OCI-LY7 (cell line): ENCODE measurements at regions not wholly inside any gene's neighbourhood (a gene's known extent, or its start where the extent isn't known, plus 50 kb on each side); places are given as distances from the start of the nearest gene placed in this dataset.

Experiments
- BruUV-seq: library from RNA; stranded (reverse); fragments of 400-500 nt; replicated peaks from 2 replicates; lab custom pipeline; 2021; lab: Mats Ljungman, UMichigan
- CTCF ChIA-PET: fragments of 300-600 bp; sonication (Branson Sonifier 250); formaldehyde crosslinking; loops from one replicate; lab custom pipeline; 2022; ENCODE audit warnings: antibody characterized with exemption; ENCODE audit not compliant: unreplicated experiment; lab: Charles Lee
- POLR2A ChIA-PET: fragments of 300-600 bp; sonication (Branson Sonifier 250); formaldehyde crosslinking; loops from one replicate; lab custom pipeline; 2022; ENCODE audit warnings: antibody characterized with exemption; lab: Charles Lee
- DNase-seq: peaks from one replicate; pipeline ENCODE4 v3.0.0-alpha.2; 2015; ENCODE audit warnings: low spot score
- H2AFZ ChIP-seq: fragments of 200-600 bp; sonication (generic), shearing (Covaris generic); 2 replicates; pipeline ENCODE4 v1.6.1; 2014; ENCODE audit warnings: mild to moderate bottlenecking, antibody characterized with exemption, low read length, moderate library complexity
- H3K27ac ChIP-seq: fragments of 200-600 bp; sonication (generic); 2 replicates; pipeline ENCODE4 v1.5.1; 2014; ENCODE audit warnings: mixed run types, low read depth, mild to moderate bottlenecking, moderate library complexity, low read length, inconsistent platforms; ENCODE audit not compliant: poor library complexity, severe bottlenecking
- H3K36me3 ChIP-seq: fragments of 200-600 bp; sonication (generic); 2 replicates; pipeline ENCODE4 v1.6.1; 2014; ENCODE audit warnings: mild to moderate bottlenecking, antibody characterized with exemption, low read length, moderate library complexity, mixed read lengths; ENCODE audit not compliant: insufficient read depth
- H3K4me1 ChIP-seq: fragments of 200-600 bp; sonication (generic); 2 replicates; pipeline ENCODE4 v1.5.1; 2014; ENCODE audit warnings: mild to moderate bottlenecking, low read length; ENCODE audit not compliant: insufficient read depth, poor library complexity, severe bottlenecking
- H3K4me2 ChIP-seq: fragments of 200-600 bp; sonication (generic); 2 replicates; pipeline ENCODE4 v1.6.1; 2014; ENCODE audit warnings: mild to moderate bottlenecking, low read length
- H3K4me3 ChIP-seq: fragments of 200-600 bp; sonication (generic); 2 replicates; pipeline ENCODE4 v1.5.1; 2014; ENCODE audit warnings: mild to moderate bottlenecking, low read depth, low read length; ENCODE audit not compliant: poor library complexity, severe bottlenecking
- H3K79me2 ChIP-seq: fragments of 200-600 bp; sonication (generic); 2 replicates; pipeline ENCODE4 v1.6.1; 2016; ENCODE audit warnings: low read depth, mild to moderate bottlenecking, low read length, moderate library complexity, mixed read lengths; ENCODE audit not compliant: insufficient read depth
- H3K9me2 ChIP-seq: fragments of 200-600 bp; sonication (generic); 2 replicates; pipeline ENCODE4 v1.6.1; 2016; ENCODE audit warnings: mild to moderate bottlenecking, low read length, mixed read lengths; ENCODE audit not compliant: insufficient read depth
- H3K9me3 ChIP-seq: fragments of 200-600 bp; sonication (generic); 2 replicates; pipeline ENCODE4 v1.6.1; 2014; ENCODE audit warnings: mild to moderate bottlenecking, mixed run types, low read length, mixed read lengths
- H4K20me1 ChIP-seq: fragments of 200-600 bp; sonication (generic); 2 replicates; pipeline ENCODE4 v1.6.1; 2014; ENCODE audit warnings: mild to moderate bottlenecking, antibody characterized with exemption, low read length, moderate library complexity, mixed read lengths; ENCODE audit not compliant: insufficient read depth
- EZH2phosphoT487 ChIP-seq: fragments of 200-600 bp; sonication (generic); IDR thresholded peaks from 2 replicates; pipeline ENCODE4 v1.6.1; 2018; ENCODE audit warnings: low read depth, borderline replicate concordance, mild to moderate bottlenecking, mixed run types, antibody characterized with exemption, low read length, moderate library complexity, mixed read lengths
- intact Hi-C: fragments of 100-400 bp; cut with micrococcal nuclease; formaldehyde crosslinking; loops from one replicate; pipeline ENCODE4 v1.10.0; 2022; ENCODE audit not compliant: unreplicated experiment
- TF ChIP-seq, protein P1 (sequence below): fragments of 200-600 bp; sonication (generic); conservative IDR thresholded peaks from 2 replicates; pipeline ENCODE4 v1.5.1; 2014; ENCODE audit warnings: mild to moderate bottlenecking, antibody characterized with exemption, low read length, moderate library complexity, mixed read lengths

DNA sequence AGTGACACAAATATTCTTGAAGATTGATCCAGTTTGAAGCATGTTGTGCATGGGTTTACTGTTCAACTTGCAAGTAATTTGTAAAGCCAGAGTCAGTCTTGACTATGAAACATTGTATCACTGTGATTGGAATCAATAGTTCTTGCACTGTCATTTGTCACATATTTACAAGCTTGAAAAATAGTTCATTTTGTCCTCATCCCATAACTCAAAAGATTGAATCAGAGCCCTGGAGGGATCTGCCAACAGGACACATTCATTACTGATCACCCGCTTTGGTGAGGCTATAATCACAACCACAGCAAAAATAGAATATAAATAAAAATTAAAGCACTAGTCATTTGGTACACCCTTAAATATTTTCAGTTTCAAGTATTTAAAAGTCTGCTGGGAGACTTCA is 368.9 kb downstream of the WDR72 start:
- H3K27ac ChIP-seq, result no peak overlapping the region
- no peaks in the 10 kb centered on the region for H3K9me2 ChIP-seq
- no peaks in the 10 kb centered on the region for H3K79me2 ChIP-seq
- no TSS peak for BruUV-seq
- H3K4me1 ChIP-seq, result no peaks in the 10 kb centered on the region
- H4K20me1 ChIP-seq, result no peaks in the 10 kb centered on the region
- ChIA-PET CTCF (no interaction called here), POLR2A (no interaction called here)
- H3K4me2 ChIP-seq, result no peak overlapping the region
- no peak overlapping the region for H3K4me3 ChIP-seq
- H3K9me3 ChIP-seq, result no peaks in the 10 kb centered on the region
- DNase-seq, result no peak
- no peaks in the 10 kb centered on the region for H3K36me3 ChIP-seq
- TF ChIP-seq EZH2phosphoT487, result no peak
- TF ChIP-seq, protein P1, sequence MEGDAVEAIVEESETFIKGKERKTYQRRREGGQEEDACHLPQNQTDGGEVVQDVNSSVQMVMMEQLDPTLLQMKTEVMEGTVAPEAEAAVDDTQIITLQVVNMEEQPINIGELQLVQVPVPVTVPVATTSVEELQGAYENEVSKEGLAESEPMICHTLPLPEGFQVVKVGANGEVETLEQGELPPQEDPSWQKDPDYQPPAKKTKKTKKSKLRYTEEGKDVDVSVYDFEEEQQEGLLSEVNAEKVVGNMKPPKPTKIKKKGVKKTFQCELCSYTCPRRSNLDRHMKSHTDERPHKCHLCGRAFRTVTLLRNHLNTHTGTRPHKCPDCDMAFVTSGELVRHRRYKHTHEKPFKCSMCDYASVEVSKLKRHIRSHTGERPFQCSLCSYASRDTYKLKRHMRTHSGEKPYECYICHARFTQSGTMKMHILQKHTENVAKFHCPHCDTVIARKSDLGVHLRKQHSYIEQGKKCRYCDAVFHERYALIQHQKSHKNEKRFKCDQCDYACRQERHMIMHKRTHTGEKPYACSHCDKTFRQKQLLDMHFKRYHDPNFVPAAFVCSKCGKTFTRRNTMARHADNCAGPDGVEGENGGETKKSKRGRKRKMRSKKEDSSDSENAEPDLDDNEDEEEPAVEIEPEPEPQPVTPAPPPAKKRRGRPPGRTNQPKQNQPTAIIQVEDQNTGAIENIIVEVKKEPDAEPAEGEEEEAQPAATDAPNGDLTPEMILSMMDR, result no peak
- no peak overlapping the region for H2AFZ ChIP-seq
- intact Hi-C loops, result no loop called here

DNA sequence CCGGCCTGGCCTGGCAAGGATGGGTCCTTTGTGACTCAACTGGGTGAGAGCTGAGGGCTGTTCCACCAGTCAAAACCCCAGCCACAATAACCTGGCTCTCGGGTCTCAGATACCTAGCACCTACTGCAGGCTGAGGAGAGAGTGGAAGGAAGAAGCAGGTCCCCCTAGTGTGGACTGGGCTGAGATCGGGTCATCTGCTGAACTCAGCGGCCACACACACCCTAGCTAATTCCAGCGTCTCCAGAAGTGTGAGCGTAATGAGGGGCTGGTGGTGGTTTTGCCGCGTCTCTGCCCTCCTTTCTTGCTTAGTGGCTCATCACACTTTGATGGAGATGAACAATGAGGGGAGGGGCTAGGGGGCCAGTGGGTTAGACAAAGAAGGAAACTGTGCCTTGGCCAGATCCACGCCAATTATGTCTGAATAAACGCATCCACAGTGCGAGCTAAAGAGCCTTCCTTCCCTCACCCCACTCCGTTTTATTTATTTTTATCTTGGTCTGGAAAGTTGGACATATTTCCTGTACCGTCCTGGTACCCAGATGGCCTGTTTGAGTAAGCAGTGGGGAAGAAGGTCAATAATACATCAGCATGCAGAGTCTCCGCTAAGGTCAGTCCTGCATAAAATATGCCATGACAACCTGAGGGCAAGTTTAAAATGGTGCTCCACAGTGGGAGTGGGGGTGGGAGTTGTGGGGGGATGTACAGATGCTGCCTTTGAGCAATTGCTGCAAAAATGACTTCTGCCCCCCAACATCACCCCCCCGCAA is 370.0 kb downstream of the WDR72 start:
- intact Hi-C loops, result no loop called here
- Histone ChIP-seq H2AFZ (no peak overlapping the region), H3K4me1 (no peaks in the 10 kb centered on the region), H3K4me2 (no peak overlapping the region), H3K9me2 (no peaks in the 10 kb centered on the region), H3K36me3 (no peaks in the 10 kb centered on the region), H3K79me2 (no peaks in the 10 kb centered on the region), H3K9me3 (no peaks in the 10 kb centered on the region), H4K20me1 (no peaks in the 10 kb centered on the region), H3K27ac (no peak overlapping the region), H3K4me3 (no peak overlapping the region)
- CTCF ChIA-PET, result no interaction called here
- no TSS peak for BruUV-seq
- no peak for TF ChIP-seq EZH2phosphoT487
- TF ChIP-seq, protein P1, result no peak
- no peak for DNase-seq
- POLR2A ChIA-PET, result no interaction called here

DNA sequence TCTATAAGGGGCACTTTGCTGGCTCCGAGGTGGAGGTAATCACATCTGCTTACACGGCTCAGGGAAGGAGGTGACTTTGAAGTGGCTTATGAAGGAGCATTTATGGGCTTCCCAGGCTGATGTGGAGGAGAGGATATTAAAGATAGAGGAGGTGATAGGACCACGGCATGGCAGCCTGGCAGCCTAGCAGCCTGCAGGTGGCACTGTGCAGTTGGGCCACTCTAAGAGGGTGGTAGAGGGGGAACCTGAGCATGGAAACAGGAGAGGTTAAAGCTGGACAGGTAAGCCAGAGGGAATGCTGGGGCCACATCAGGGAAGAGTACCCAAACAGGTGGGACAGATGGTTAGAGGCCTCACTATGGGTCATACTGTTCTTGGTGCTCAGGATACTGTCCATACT is 375.0 kb downstream of the WDR72 start:
- H3K27ac ChIP-seq, result no peak overlapping the region
- no peaks in the 10 kb centered on the region for H3K9me3 ChIP-seq
- CTCF ChIA-PET, result no interaction called here
- POLR2A ChIA-PET, result no interaction called here
- H4K20me1 ChIP-seq, result no peaks in the 10 kb centered on the region
- no peak overlapping the region for H3K4me3 ChIP-seq
- no peaks in the 10 kb centered on the region for H3K9me2 ChIP-seq
- intact Hi-C loops, result no loop called here
- H2AFZ ChIP-seq, result no peak overlapping the region
- no peaks in the 10 kb centered on the region for H3K79me2 ChIP-seq
- BruUV-seq, result no TSS peak
- TF ChIP-seq EZH2phosphoT487, result no peak
- TF ChIP-seq, protein P1, result peak; percentile 67
- no peak for DNase-seq
- no peak overlapping the region for H3K4me2 ChIP-seq
- H3K36me3 ChIP-seq, result no peaks in the 10 kb centered on the region
- H3K4me1 ChIP-seq, result no peaks in the 10 kb centered on the region
